Suprapubic skin (tissue), 4 donors: ENCODE measurements at regions not wholly inside any gene's neighbourhood (a gene's known extent, or its start where the extent isn't known, plus 50 kb on each side); places are given as distances from the start of the nearest gene placed in this dataset.

Source experiments
- EP300 ChIP-seq: sonication (generic); formaldehyde crosslinking; IDR thresholded peaks from one replicate; pipeline ENCODE4 v1.6.1; 2017; ENCODE audit warnings: antibody characterized with exemption
- POLR2A ChIP-seq, 2 donors: fragments of 450-650 bp; IDR thresholded peaks; one replicate each; pipeline ENCODE4 v1.6.1; 2017; ENCODE audit warnings: antibody characterized with exemption in 2 of 2, mild to moderate bottlenecking in 2 of 2, moderate library complexity in 2 of 2
- POLR2AphosphoS5 ChIP-seq, 3 donors: sonication (generic); formaldehyde crosslinking; IDR thresholded peaks; one replicate each; pipeline ENCODE4 v1.6.1; 2017; ENCODE audit warnings: antibody characterized with exemption in 3 of 3
- TF ChIP-seq, protein P1 (sequence below), 2 donors: fragments of 200-600 bp in 1 of 2; fragments of 450-650 bp in 1 of 2; sonication (generic) in 1 of 2; IDR thresholded peaks; one replicate each; pipeline ENCODE4 v1.5.1; 2016 to 2019; ENCODE audit warnings: antibody characterized with exemption in 2 of 2, mild to moderate bottlenecking in 1 of 2, moderate library complexity in 1 of 2

GRCh38 chr5:82349652-82350051, 71.5 kb upstream of the RPS23 start:
- TF ChIP-seq, protein P1, sequence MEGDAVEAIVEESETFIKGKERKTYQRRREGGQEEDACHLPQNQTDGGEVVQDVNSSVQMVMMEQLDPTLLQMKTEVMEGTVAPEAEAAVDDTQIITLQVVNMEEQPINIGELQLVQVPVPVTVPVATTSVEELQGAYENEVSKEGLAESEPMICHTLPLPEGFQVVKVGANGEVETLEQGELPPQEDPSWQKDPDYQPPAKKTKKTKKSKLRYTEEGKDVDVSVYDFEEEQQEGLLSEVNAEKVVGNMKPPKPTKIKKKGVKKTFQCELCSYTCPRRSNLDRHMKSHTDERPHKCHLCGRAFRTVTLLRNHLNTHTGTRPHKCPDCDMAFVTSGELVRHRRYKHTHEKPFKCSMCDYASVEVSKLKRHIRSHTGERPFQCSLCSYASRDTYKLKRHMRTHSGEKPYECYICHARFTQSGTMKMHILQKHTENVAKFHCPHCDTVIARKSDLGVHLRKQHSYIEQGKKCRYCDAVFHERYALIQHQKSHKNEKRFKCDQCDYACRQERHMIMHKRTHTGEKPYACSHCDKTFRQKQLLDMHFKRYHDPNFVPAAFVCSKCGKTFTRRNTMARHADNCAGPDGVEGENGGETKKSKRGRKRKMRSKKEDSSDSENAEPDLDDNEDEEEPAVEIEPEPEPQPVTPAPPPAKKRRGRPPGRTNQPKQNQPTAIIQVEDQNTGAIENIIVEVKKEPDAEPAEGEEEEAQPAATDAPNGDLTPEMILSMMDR (IDR thresholded peaks at IDR 0.05): peak in 1 of 2 donors; percentile 36
- TF ChIP-seq POLR2AphosphoS5 (IDR thresholded peaks at IDR 0.05) (no peak), POLR2A (IDR thresholded peaks at IDR 0.05) (no peak), EP300 (no peak)
